HEK293 (cell line): ENCODE measurements at regions not wholly inside any gene's neighbourhood (a gene's known extent, or its start where the extent isn't known, plus 50 kb on each side); places are given as distances from the start of the nearest gene placed in this dataset.

ENCODE experiments used
- KLF1 ChIP-seq: fragments of 450-650 bp; formaldehyde crosslinking; IDR thresholded peaks from 2 replicates; pipeline ENCODE4 v1.5.1; 2016; ENCODE audit warnings: missing biosample characterization, missing genetic modification characterization
- ZBTB7A ChIP-seq: fragments of 450-650 bp; formaldehyde crosslinking; IDR thresholded peaks from 2 replicates; pipeline ENCODE4 v1.5.1; 2016; ENCODE audit warnings: low read depth, missing biosample characterization, missing genetic modification characterization
- ZNF16 ChIP-seq: fragments of 450-650 bp; formaldehyde crosslinking; IDR thresholded peaks from 2 replicates; pipeline ENCODE4 v1.5.1; 2016; ENCODE audit warnings: low read depth, missing biosample characterization, missing genetic modification characterization
- ZNF274 ChIP-seq, 2 experiments: fragments of 200-500 bp in 1 of 2; fragments of 450-650 bp in 1 of 2; sonication (Bioruptor generic) in 1 of 2; formaldehyde crosslinking in 1 of 2; IDR thresholded peaks; 2 replicates each; pipeline versions ENCODE4 v1.5.1 to v1.6.1; 2014 to 2016; ENCODE audit warnings: borderline replicate concordance in 1 of 2, inconsistent platforms in 1 of 2, low read length in 1 of 2, missing biosample characterization in 1 of 2, missing genetic modification characterization in 1 of 2
- ZNF302 ChIP-seq: fragments of 450-650 bp; formaldehyde crosslinking; IDR thresholded peaks from 2 replicates; pipeline ENCODE4 v1.5.1; 2016; ENCODE audit warnings: missing biosample characterization, missing genetic modification characterization, low read depth
- ZNF654 ChIP-seq: fragments of 450-650 bp; formaldehyde crosslinking; IDR thresholded peaks from 2 replicates; pipeline ENCODE4 v1.5.1; 2016; ENCODE audit warnings: low read depth, missing biosample characterization, missing genetic modification characterization
- ZNF776 ChIP-seq: fragments of 450-650 bp; formaldehyde crosslinking; IDR thresholded peaks from 2 replicates; pipeline ENCODE4 v1.5.0; 2017; ENCODE audit warnings: missing biosample characterization, missing genetic modification characterization, borderline replicate concordance
- TF ChIP-seq, protein P1 (sequence below): fragments of 450-650 bp; formaldehyde crosslinking; optimal IDR thresholded peaks from 2 replicates; pipeline ENCODE3; 2016; ENCODE audit warnings: missing biosample characterization, mild to moderate bottlenecking, missing genetic modification characterization
- TF ChIP-seq, protein P2 (sequence below): fragments of 450-650 bp; formaldehyde crosslinking; IDR thresholded peaks from 2 replicates; pipeline ENCODE4 v1.5.1; 2016; ENCODE audit warnings: missing biosample characterization, missing genetic modification characterization
- TF ChIP-seq, protein P3 (sequence below): fragments of 450-650 bp; formaldehyde crosslinking; IDR thresholded peaks from 2 replicates; pipeline ENCODE4 v1.5.1; 2016; ENCODE audit warnings: missing biosample characterization, missing genetic modification characterization, low read depth
- TF ChIP-seq, protein P4 (sequence below): fragments of 450-650 bp; formaldehyde crosslinking; IDR thresholded peaks from 2 replicates; pipeline ENCODE4; 2016; ENCODE audit warnings: missing biosample characterization, missing genetic modification characterization

DNA sequence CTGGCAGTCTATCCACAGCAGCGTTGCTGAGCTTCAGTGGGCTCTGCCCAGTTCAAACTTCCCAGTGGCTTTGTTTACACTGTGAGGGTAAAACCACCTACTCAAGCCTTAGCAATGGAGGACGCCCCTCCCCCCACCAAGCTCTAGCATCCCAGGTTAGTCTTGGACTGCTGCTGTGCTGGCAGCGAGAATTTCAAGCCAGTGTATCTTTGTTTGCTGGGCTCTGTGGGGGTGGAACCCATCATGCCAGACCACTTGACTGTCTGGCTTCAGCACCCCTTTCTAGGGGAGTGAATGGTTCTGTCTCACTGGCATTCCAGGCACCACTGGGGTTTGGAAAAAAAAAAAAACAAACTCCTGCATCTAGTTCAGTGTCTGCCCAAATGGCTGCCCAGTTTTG is 249.7 kb upstream of the SYNCRIP start:
- TF ChIP-seq, protein P1, sequence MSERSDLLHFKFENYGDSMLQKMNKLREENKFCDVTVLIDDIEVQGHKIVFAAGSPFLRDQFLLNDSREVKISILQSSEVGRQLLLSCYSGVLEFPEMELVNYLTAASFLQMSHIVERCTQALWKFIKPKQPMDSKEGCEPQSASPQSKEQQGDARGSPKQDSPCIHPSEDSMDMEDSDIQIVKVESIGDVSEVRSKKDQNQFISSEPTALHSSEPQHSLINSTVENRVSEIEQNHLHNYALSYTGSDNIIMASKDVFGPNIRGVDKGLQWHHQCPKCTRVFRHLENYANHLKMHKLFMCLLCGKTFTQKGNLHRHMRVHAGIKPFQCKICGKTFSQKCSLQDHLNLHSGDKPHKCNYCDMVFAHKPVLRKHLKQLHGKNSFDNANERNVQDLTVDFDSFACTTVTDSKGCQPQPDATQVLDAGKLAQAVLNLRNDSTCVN (tag by site-specific recombination), result no peak
- TF ChIP-seq ZNF274 (IDR thresholded peaks at IDR 0.05; ENCODE audit: low read length) (no peak), ZNF274 (tag by site-specific recombination; IDR thresholded peaks at IDR 0.05; ENCODE audit: borderline replicate concordance) (no peak), ZBTB7A (no peak), ZNF654 (no peak), ZNF16 (tag by site-specific recombination) (no peak), ZNF302 (no peak), ZNF776 (tag by site-specific recombination) (no peak), KLF1 (no peak)
- TF ChIP-seq, protein P2, sequence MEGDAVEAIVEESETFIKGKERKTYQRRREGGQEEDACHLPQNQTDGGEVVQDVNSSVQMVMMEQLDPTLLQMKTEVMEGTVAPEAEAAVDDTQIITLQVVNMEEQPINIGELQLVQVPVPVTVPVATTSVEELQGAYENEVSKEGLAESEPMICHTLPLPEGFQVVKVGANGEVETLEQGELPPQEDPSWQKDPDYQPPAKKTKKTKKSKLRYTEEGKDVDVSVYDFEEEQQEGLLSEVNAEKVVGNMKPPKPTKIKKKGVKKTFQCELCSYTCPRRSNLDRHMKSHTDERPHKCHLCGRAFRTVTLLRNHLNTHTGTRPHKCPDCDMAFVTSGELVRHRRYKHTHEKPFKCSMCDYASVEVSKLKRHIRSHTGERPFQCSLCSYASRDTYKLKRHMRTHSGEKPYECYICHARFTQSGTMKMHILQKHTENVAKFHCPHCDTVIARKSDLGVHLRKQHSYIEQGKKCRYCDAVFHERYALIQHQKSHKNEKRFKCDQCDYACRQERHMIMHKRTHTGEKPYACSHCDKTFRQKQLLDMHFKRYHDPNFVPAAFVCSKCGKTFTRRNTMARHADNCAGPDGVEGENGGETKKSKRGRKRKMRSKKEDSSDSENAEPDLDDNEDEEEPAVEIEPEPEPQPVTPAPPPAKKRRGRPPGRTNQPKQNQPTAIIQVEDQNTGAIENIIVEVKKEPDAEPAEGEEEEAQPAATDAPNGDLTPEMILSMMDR, result no peak
- TF ChIP-seq, protein P3, sequence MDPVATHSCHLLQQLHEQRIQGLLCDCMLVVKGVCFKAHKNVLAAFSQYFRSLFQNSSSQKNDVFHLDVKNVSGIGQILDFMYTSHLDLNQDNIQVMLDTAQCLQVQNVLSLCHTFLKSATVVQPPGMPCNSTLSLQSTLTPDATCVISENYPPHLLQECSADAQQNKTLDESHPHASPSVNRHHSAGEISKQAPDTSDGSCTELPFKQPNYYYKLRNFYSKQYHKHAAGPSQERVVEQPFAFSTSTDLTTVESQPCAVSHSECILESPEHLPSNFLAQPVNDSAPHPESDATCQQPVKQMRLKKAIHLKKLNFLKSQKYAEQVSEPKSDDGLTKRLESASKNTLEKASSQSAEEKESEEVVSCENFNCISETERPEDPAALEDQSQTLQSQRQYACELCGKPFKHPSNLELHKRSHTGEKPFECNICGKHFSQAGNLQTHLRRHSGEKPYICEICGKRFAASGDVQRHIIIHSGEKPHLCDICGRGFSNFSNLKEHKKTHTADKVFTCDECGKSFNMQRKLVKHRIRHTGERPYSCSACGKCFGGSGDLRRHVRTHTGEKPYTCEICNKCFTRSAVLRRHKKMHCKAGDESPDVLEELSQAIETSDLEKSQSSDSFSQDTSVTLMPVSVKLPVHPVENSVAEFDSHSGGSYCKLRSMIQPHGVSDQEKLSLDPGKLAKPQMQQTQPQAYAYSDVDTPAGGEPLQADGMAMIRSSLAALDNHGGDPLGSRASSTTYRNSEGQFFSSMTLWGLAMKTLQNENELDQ (tag by site-specific recombination), result no peak
- TF ChIP-seq, protein P4, sequence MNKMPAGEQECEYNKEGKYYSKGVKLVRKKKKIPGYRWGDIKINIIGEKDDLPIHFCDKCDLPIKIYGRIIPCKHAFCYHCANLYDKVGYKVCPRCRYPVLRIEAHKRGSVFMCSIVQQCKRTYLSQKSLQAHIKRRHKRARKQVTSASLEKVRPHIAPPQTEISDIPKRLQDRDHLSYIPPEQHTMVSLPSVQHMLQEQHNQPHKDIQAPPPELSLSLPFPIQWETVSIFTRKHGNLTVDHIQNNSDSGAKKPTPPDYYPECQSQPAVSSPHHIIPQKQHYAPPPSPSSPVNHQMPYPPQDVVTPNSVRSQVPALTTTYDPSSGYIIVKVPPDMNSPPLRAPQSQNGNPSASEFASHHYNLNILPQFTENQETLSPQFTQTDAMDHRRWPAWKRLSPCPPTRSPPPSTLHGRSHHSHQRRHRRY (tag by site-specific recombination), result no peak
